SKM-1 (cell line): ENCODE measurements at regions not wholly inside any gene's neighbourhood (a gene's known extent, or its start where the extent isn't known, plus 50 kb on each side); places are given as distances from the start of the nearest gene placed in this dataset.

Experiments
- DNase-seq: peaks from one replicate; lab custom pipeline; 2025; ENCODE audit not compliant: unreplicated experiment; lab: John Stamatoyannopoulos, UW

- DNase-seq: no peak
Observed at GRCh38 chr14:87186737-87187136, 806.2 kb downstream of the GALC start.

- no peak for DNase-seq
Observed at GRCh38 chr14:87185961-87186560, 806.9 kb downstream of the GALC start.

- no peak for DNase-seq
Observed at GRCh38 chr14:87184180-87184579, 808.8 kb downstream of the GALC start.

- no peak for DNase-seq
Observed at GRCh38 chr14:87181288-87181687, 811.7 kb downstream of the GALC start.

- DNase-seq: no peak
Observed at GRCh38 chr14:87179936-87180335, 813.0 kb downstream of the GALC start.

- DNase-seq: no peak
Observed at GRCh38 chr14:87178277-87178676, 814.7 kb downstream of the GALC start.

GRCh38 chr14:87175175-87175574, 817.8 kb downstream of the GALC start:
- no peak for DNase-seq

GRCh38 chr14:87171141-87171540, 821.8 kb downstream of the GALC start:
- no peak for DNase-seq

- no peak for DNase-seq
Observed at GRCh38 chr14:87170179-87170578, 822.8 kb downstream of the GALC start.

GRCh38 chr14:87169362-87169761, 823.6 kb downstream of the GALC start:
- no peak for DNase-seq

- no peak for DNase-seq
Observed at GRCh38 chr14:87161502-87161901, 831.5 kb downstream of the GALC start.

- DNase-seq: no peak
Observed at GRCh38 chr14:87160989-87161388, 832.0 kb downstream of the GALC start.

- no peak for DNase-seq
Observed at GRCh38 chr14:87158283-87158682, 834.7 kb downstream of the GALC start.

- DNase-seq: no peak
Observed at GRCh38 chr14:87156878-87157277, 836.1 kb downstream of the GALC start.

- no peak for DNase-seq
Observed at GRCh38 chr14:87155856-87156488, 837.0 kb downstream of the GALC start.

GRCh38 chr14:87153901-87154300, 839.1 kb downstream of the GALC start:
- DNase-seq: no peak

- no peak for DNase-seq
Observed at GRCh38 chr14:87153391-87153790, 839.6 kb downstream of the GALC start.

- DNase-seq: no peak
Observed at GRCh38 chr14:87152693-87153092, 840.3 kb downstream of the GALC start.

GRCh38 chr14:87149583-87150354, 843.2 kb downstream of the GALC start:
- no peak for DNase-seq

GRCh38 chr14:87148655-87149054, 844.3 kb downstream of the GALC start:
- no peak for DNase-seq

- no peak for DNase-seq
Observed at GRCh38 chr14:87142551-87143211, 850.3 kb downstream of the GALC start.

- DNase-seq: no peak
Observed at GRCh38 chr14:87141801-87142200, 851.2 kb downstream of the GALC start.
